HG03469 (cell line): ENCODE measurements at regions not wholly inside any gene's neighbourhood (a gene's known extent, or its start where the extent isn't known, plus 50 kb on each side); places are given as distances from the start of the nearest gene placed in this dataset.

ENCODE experiments used
- ATAC-seq: cut with Tn5 transposase; IDR thresholded peaks from one replicate; pipeline ENCODE4 v1.9.1; 2021; ENCODE audit warnings: mild to moderate bottlenecking, moderate library complexity, moderate number of reproducible peaks; ENCODE audit not compliant: unreplicated experiment

DNA sequence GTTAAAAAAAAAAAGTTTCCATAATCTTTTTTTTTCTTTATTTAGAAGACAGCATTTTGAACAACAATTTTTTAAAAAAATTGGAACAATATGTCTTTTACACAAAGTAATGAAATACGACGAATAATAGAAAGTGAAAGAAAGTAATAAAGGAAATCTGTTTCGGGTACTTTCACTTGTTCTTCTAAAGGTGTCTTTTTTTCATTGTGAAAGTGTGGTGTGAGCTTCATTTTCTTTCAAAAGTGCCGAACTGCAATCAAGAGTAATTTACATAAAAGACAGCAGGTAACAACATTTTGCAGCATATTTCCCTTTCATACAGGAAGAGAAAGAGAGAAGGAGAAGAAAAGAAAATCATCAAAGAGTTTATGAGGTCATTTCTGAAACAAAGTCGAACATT lies 159.7 kb upstream of the CDH12 start:
- no peak for ATAC-seq

GRCh38 chr5:23007762-23008161 lies 154.6 kb upstream of the CDH12 start:
- ATAC-seq, result no peak

- no peak for ATAC-seq
Measured at GRCh38 chr5:23007236-23007635, 154.1 kb upstream of the CDH12 start.

DNA sequence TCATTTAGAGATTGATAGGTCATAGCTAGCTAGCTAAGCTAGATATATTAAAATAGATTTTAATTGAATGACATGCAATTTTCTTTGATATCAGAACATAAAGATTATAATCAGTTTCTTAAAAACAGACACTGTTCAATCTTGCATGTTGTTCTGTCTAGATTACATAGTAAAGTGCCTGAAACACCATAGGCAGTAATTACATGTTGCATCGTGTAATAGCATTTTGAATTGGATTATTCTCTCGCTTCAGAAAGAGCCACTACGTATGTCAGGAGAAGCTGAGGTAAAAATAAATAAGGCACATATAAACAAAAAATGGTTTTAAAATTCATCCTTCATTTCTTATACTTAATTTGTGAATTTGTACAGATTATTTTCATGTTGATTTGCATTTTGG lies 148.0 kb upstream of the CDH12 start:
- ATAC-seq, result no peak

DNA sequence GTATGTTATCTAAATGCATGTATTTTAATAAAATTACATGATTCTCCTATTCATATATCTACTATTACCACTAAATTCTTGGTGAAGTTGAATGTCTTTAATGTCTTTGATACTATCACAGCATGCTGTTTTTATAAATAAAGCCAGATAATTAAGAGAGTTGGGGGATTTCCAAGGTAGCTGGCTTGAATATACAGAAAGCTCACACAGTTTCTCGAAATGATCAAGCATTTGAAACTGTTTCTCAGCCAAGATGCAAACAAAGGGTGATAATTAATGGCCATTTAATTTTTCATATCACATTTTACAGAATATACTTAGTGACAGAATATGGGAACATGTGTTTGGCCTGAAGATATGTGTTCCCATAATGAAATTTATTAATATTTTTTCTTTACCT lies 145.6 kb upstream of the CDH12 start:
- no peak for ATAC-seq

- no peak for ATAC-seq
Measured at GRCh38 chr5:22998362-22998761, 145.2 kb upstream of the CDH12 start.

DNA sequence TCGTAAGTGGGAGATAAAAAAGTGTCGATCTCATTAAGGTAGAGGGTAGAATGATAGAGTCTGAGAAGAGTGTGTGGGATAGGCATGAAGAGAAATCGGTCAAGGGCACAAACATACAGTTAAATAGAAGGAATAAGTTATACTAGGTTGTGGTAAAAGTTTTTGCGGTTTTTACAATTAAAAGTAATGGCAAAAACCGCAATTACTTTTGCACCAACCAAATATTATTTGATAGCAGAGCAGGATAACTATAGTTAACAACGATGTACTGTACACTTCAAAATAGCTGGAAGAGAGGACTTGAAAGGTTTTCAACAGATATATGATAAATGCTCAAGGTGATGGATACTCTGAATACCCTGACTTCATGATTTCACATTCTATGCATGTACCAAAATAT lies 135.8 kb upstream of the CDH12 start:
- ATAC-seq, result no peak

GRCh38 chr5:22986281-22986680 lies 133.1 kb upstream of the CDH12 start:
- ATAC-seq, result no peak

GRCh38 chr5:22985446-22985845 lies 132.3 kb upstream of the CDH12 start:
- no peak for ATAC-seq

DNA sequence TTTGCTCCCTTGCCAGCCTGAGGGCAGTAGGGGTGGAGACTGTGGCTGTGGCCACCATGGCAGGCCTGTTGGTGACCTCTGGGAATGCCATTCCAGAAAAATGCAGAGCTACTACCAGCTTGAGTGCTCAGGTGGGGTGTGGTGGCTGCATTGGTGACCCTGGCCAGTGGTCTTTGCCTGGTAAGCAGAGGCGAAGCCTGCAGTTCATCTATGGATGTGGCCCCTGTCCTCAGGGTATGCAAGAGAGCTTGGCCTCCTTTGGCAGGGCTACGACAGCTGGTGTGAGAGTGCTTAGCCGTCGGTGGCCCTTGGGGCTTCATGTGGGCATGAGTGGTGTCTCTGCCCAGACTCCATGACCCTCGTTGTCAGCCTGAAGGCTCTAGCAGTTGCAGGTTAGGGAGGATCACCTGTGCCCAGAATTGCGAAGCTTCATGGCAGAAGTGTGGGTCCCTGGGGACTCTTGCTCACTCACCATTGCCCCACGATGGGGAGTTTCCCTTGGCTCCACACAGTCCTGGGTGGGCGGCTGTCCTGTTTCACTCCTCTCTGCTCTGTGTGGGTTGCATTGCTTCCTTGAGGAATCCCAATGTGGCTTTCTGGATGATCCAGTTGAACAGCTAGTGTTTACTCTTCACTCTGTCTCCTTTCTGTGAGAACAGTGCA lies 117.9 kb upstream of the CDH12 start:
- no peak for ATAC-seq

DNA sequence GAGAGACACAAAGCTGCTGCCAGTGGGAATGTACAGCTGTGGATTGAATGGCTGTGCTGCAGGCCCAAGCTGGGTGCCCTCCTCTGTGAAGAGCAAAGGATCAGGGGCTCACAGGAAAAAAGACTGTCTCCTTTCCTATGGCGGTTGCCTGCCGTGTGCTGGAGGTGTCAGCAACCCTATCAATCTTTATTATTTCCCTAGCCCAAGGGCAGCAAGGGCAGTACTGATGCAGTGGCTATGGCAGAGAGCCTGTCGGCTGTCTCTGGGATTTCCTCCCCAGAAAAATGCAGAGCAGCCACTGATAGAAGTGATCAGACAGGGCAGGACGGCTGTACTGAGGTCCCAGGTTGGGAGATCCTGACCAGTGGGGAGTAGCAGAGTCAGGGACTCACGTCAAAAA lies 117.3 kb upstream of the CDH12 start:
- no peak for ATAC-seq

DNA sequence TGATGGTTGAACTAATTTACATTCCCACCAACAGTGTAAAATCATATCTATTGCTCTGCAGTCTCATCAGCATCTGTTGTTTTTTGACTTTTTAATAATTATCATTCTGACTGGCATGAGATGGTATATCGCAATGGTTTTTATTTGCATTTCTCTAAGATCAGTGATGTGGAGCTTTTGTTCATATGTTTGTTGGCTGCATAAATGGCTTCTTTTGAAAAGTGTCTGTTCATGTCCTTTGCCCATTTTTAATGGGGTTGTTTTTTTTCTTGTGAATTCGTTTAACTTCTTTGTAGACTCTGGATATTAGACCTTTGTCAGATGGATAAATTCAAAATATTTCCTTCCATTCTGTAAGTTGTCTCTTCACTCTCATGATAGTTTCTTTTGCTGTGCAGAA lies 115.2 kb upstream of the CDH12 start:
- ATAC-seq, result no peak

- ATAC-seq, result no peak
Measured at GRCh38 chr5:22965960-22966359, 112.8 kb upstream of the CDH12 start.

DNA sequence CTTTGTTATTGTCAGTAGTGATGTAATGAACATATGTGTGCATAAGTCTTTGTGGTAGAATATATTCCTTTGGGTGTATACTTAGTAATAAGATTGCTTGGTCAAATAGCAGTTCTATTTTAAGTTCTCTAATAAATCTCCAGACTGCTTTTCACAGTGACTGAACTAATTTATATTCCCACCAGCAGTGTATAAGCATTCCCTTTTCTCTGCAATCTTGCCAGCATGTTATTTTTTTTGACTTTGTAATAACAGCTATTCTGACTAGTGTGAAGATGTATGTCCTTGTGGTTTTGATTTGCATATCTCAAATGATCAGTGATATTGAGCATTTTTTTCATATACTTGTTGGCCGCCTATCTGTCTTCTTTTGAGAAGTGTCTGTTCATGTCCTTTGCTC lies 111.5 kb upstream of the CDH12 start:
- no peak for ATAC-seq

DNA sequence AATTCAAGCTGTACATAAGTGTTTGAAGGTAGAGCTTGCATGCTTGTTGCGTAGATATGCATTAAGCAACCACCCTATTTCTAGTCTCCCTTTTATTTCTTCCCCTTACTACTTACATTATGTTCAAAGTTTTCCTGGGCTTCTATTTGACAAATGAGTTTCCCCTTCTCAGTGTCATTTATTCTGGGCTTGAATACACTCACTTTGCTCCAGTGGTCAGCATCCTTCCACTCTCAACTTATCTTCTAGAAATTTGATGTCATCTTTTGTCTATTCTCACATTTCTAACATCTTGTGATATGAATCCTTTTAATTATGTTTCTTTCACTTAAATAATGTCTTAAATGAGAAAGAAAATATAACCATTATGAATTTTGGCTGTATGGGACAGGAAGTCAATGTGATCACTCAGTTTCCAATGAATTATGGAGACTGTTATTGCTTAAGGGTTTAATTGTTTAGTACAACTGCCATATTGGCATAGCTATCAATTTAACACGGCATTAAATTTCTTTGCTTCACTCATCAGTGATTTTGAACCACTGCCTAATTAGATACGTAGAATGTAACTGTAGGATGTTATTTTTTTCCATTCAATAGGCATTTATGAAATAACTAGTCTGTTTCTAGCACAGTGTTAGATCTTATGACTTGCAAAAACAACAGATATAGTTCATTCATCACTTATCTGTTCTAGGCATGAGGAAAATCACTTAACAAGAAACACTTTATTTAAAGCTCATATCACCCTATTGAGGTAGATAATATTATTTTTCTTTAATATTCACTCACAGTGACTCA lies 105.5 kb upstream of the CDH12 start:
- no peak for ATAC-seq

DNA sequence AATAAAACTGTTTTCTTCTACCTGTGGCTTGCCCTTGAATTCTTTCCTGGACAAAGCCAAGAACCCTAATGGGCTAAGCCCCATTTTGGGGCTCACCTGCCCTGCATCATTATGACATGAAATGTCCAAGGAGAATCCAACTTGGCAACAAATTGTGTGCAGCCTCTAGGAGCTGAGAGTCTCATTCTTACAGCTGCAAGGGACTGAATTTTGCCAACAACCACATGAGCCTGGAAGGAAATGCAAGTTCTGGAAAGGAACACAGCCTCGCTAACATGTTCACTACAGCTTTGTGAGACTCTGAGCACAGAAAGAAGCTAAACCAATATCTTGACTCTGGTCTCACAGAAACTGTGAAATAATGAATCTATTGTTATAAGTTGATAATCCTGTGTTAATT lies 94.8 kb upstream of the CDH12 start:
- ATAC-seq, result no peak

- ATAC-seq, result no peak
Measured at GRCh38 chr5:22938362-22938761, 85.2 kb upstream of the CDH12 start.

DNA sequence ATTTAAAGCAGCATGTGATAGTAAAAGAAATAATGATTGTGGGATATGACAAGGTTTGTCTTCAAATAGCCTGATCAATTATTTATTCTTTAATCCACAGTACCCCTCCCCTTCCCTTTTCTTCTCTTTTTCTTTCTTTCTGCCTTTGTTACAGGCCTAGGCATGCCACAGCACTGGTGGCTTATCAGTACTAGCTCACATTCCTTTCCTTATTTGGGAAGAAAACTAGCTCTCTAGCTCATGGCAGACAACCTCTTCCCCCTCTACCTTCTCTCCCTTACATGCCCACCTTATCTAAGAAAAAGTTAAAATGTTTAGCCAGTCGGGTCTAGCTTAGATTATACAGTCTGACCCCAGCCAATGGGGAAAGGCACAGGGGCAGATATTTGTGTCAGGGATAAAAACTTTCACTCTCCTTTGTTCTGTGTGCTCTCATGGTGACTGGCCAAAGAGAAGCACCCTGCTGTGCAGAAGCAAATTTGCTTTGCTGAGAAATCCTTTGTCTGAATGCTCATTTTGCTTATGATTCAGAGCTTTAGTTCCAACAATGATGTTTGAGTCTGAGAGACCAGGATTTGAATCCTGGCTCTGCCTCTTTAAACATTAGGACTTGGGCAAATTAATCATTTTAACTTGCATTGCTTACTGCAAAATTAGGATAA lies 75.8 kb upstream of the CDH12 start:
- ATAC-seq, result no peak

DNA sequence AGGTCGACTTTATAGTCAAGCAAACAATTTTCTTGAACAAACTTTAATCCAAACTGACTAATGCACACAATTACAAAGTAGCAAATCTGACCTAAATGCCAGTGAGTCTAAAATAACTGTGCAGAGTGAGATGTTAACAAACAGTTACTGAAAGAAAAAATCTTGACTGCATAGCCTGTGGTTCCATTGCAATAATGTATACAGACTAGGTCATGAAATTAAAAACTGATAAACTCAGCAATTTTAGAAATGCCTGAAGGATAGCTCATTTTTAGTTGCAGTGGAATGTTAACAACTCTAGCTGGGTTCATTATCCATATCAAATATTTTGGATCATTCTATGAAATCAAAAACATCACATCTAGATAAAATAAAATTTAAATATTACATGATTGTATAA lies 73.4 kb upstream of the CDH12 start:
- ATAC-seq, result no peak

DNA sequence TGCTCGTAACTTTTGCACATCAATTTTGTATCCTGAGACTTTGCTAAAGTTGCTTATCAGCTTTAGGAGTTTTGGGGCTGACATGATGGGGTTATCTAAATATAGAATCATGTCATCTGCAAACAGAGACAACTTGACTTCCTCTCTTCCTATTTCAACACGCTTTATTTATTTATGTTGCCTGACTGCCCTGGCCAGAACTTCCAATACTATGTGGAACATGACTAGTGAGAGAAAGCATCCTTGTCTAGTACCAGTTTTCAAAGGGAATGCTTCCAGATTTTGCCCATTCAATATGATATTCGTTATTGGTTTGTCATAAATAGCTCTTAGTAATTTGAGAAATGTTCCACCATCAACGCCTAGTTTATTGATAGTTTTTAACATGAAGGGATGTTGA lies 65.4 kb upstream of the CDH12 start:
- ATAC-seq, result no peak

GRCh38 chr5:22916393-22916792 lies 63.2 kb upstream of the CDH12 start:
- no peak for ATAC-seq

DNA sequence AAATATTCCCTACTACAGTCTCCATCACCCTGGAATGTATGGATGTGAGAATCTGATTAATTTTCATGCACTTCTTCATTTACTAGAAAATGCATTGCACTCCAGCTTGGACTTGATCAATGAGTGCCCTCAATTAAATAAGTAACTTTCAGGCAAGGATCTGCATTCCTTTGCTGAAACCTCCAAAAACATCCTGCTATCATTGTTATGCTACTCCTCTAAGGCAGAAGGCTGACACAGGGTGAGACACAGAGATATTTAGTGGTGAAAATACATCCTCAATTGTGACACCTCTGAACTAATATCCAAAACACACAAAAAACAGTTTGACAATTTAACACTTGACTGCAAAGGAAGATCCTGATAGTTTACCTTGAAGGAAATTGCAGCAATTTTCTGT lies 57.9 kb upstream of the CDH12 start:
- ATAC-seq, result no peak
